Prostate gland (tissue), 2 donors: ENCODE measurements at regions not wholly inside any gene's neighbourhood (a gene's known extent, or its start where the extent isn't known, plus 50 kb on each side); places are given as distances from the start of the nearest gene placed in this dataset.
"Not testable (repeated sequence)": the region's sequence is repeated elsewhere in the genome, so short reads cannot be mapped to it uniquely, and the experiment has no call there.

ENCODE experiments used
- DNase-seq: peaks from one replicate; pipeline ENCODE4 v3.0.0-alpha.2; 2019; ENCODE audit warnings: low spot score
- H3K27ac ChIP-seq, 2 donors: fragments of 200-600 bp; sonication (generic); 2 replicates each; pipeline ENCODE4 v1.5.1; 2017 to 2019
- H3K27me3 ChIP-seq: fragments of 200-600 bp; sonication (generic); replicated peaks from 2 replicates; pipeline ENCODE4 v1.5.1; 2019; ENCODE audit not compliant: insufficient read depth
- H3K36me3 ChIP-seq, 2 donors: fragments of 200-600 bp; sonication (generic); 1 replicate in 1 of 2; 2 replicates in 1 of 2; pipeline versions ENCODE4 v1.5.1 to v1.8.1; 2017 to 2019
- H3K4me1 ChIP-seq: fragments of 200-600 bp; sonication (generic); replicated peaks from 2 replicates; pipeline ENCODE4 v1.5.1; 2019
- H3K4me3 ChIP-seq, 2 donors: fragments of 200-600 bp; sonication (generic); 2 replicates each; pipeline ENCODE4 v1.5.1; 2017 to 2019
- H3K9me3 ChIP-seq: fragments of 200-600 bp; sonication (generic); 2 replicates; pipeline ENCODE4 v1.5.1; 2017
- POLR2A ChIP-seq: fragments of 450-650 bp; IDR thresholded peaks from one replicate; pipeline ENCODE4 v1.6.1; 2016; ENCODE audit warnings: antibody characterized with exemption, mild to moderate bottlenecking
- POLR2AphosphoS5 ChIP-seq: sonication (generic); formaldehyde crosslinking; IDR thresholded peaks from one replicate; pipeline ENCODE4 v1.6.1; 2017; ENCODE audit warnings: antibody characterized with exemption
- WGBS: methylation state at CpG from one replicate; pipeline ENCODE4 v1.1.5; 2018; 5-methylcytosine and 5-hydroxymethylcytosine counted together
- intact Hi-C: fragments of 100-400 bp; cut with DNase I; formaldehyde crosslinking; loops from one replicate; pipeline ENCODE4 v1.14.2; 2022
- TF ChIP-seq, protein P1 (sequence below), 4 experiments: fragments of 200-600 bp in 2 of 4; fragments of 450-650 bp in 2 of 4; sonication (generic) in 2 of 4; IDR thresholded peaks; 1 replicate in 3 of 4; 2 replicates in 1 of 4; pipeline ENCODE4 v1.5.1; 2016 to 2019; ENCODE audit warnings: antibody characterized with exemption in 4 of 4, mild to moderate bottlenecking in 2 of 4, moderate library complexity in 2 of 4

DNA sequence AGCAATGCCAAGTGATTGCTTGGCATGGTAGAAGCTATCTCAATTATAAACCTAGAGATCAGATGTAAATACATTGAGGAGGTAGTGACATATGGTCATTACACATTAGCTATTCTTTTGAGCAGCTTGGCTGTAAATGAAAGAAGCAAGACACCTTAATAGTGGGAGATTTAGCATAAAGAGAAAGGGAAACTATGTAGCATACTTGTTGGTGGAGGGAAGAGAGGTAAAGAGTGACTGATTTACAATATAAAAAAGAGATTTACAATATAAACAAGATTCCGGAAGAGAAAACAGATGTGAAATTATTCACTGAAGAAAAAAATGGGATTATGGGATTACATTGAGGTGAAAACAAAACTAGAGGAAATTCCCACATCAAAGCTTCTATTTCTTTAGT, 2009.6 kb downstream of the OLFM4 start:
- no peaks in the 10 kb centered on the region for H3K9me3 ChIP-seq
- H3K36me3 ChIP-seq, result no peaks in the 10 kb centered on the region
- no peak overlapping the region for H3K4me3 ChIP-seq
- no peak for DNase-seq
- H3K27me3 ChIP-seq, result no peaks in the 10 kb centered on the region
- no peak for TF ChIP-seq POLR2AphosphoS5
- TF ChIP-seq, protein P1, sequence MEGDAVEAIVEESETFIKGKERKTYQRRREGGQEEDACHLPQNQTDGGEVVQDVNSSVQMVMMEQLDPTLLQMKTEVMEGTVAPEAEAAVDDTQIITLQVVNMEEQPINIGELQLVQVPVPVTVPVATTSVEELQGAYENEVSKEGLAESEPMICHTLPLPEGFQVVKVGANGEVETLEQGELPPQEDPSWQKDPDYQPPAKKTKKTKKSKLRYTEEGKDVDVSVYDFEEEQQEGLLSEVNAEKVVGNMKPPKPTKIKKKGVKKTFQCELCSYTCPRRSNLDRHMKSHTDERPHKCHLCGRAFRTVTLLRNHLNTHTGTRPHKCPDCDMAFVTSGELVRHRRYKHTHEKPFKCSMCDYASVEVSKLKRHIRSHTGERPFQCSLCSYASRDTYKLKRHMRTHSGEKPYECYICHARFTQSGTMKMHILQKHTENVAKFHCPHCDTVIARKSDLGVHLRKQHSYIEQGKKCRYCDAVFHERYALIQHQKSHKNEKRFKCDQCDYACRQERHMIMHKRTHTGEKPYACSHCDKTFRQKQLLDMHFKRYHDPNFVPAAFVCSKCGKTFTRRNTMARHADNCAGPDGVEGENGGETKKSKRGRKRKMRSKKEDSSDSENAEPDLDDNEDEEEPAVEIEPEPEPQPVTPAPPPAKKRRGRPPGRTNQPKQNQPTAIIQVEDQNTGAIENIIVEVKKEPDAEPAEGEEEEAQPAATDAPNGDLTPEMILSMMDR (IDR thresholded peaks at IDR 0.05), result no peak
- TF ChIP-seq POLR2A, result no peak
- no peak overlapping the region for H3K27ac ChIP-seq
- intact Hi-C loops, result no loop called here
- no peaks in the 10 kb centered on the region for H3K4me1 ChIP-seq
- 26% methylated on average over 1 of the region's 1 CpG for WGBS

DNA sequence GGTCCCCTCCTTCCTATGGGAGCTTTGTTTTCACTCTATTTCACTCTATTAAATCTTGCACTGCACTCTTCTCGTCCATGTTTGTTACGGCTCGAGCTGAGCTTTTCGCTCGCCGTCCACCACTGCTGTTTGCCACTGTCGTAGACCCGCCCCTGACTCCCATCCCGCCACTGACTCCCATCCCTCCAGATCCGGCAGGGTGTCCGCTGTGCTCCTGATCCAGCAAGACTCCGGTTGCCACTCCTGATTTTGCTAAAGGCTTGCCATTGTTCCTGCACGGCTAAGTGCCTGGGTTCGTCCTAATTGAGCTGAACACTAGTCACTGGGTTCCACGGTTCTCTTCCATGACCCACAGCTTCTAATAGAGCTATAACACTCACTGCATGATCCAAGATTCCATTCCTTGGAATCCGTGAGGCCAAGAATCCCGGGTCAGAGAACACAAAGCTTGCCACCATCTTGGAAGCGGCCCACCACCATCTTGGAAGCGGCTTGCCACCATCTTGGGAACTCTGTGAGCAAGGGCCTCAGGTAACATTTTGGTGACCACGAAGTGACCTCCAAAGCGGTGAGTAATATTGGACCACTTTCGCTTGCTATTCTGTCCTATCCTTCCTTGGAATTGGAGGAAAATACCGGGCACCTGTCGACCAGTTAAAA, 2025.4 kb downstream of the OLFM4 start:
- H3K27ac ChIP-seq, H3K4me1 ChIP-seq, H3K36me3 ChIP-seq, H3K27me3 ChIP-seq, intact Hi-C loops, H3K4me3 ChIP-seq, H3K9me3 ChIP-seq, DNase-seq: not testable (repeated sequence)
- WGBS, result 93% methylated on average over 24 of the region's 24 CpGs

DNA sequence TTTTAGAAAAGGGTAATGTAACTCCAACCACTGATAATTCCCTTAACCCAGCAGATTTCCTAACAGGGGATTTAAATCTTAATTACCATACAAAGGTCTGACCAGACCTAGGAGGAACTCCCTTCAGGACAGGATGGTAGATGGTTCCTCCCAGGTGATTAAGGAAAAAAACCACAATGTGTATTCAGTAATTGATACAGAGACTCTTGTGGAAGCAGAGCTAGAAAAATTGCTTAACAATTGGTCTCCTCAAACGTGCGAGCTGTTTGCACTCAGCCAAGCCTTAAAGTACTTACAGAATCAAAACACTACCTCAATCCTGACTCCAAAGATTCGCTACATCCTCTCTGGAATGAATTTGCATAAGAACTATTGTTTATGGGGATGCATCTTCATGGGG, 2027.1 kb downstream of the OLFM4 start:
- intact Hi-C loops, H3K4me1 ChIP-seq: not testable (repeated sequence)
- 77% methylated on average over 3 of the region's 3 CpGs for WGBS

DNA sequence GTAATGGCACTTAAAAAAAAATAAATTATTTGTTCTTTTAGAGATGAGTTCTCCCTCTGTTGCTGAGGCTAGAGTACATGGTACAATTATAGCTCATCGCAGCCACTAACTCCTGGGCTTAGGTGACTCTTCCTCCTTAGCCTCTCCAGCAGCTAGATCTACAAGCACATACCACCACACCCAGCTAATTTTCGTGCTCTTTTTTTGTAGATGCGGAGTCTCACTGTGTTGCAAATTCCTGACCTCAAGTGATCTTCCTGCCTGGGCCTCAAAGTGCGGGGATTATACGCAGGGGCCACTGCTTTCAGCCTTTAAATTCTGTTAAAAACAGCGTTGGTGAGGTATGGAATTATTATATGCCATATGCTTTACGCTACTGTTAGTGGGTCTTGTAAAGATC, 2034.0 kb downstream of the OLFM4 start:
- no peak for DNase-seq
- TF ChIP-seq POLR2A, result no peak
- H3K27ac ChIP-seq, result no peak overlapping the region
- no peaks in the 10 kb centered on the region for H3K4me1 ChIP-seq
- no peaks in the 10 kb centered on the region for H3K9me3 ChIP-seq
- 82% methylated on average over 7 of the region's 7 CpGs for WGBS
- H3K27me3 ChIP-seq, result no peaks in the 10 kb centered on the region
- intact Hi-C loops, result no loop called here
- no peak overlapping the region for H3K4me3 ChIP-seq
- no peaks in the 10 kb centered on the region for H3K36me3 ChIP-seq

More for the DNA sequence above, 2027.1 kb downstream of the OLFM4 start:
- H3K27ac ChIP-seq, H3K4me3 ChIP-seq, H3K36me3 ChIP-seq, DNase-seq, H3K27me3 ChIP-seq, H3K9me3 ChIP-seq: not testable (repeated sequence)

DNA sequence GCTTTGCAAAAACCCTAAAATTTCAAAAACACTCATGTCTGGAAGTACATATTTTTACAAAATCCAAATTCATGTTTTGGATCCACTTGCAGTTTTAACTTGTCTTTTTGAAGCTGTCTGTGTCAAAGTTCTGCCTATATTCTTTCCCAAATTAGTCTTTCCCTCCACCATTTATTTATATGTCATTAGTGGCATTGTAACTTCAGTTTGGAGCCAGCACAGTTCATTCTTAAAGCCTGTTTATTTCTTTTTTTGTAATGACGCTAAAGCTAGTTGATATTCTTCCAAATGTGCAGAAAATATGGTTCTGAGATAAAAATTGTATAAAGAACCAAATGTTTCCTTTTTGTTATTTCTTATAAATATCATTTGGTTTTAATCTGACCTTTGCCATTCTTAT, 2039.3 kb downstream of the OLFM4 start:
- intact Hi-C loops, result no loop called here
- no peaks in the 10 kb centered on the region for H3K4me1 ChIP-seq
- DNase-seq, result no peak
- no peaks in the 10 kb centered on the region for H3K27me3 ChIP-seq
- H3K27ac ChIP-seq, result no peak overlapping the region
- no peak overlapping the region for H3K4me3 ChIP-seq
- 68% methylated on average over 1 of the region's 1 CpG for WGBS
- no peak for TF ChIP-seq POLR2A
- TF ChIP-seq, protein P1 (IDR thresholded peaks at IDR 0.05), result no peak
- TF ChIP-seq POLR2AphosphoS5, result no peak
- no peaks in the 10 kb centered on the region for H3K9me3 ChIP-seq
- H3K36me3 ChIP-seq, result no peaks in the 10 kb centered on the region

DNA sequence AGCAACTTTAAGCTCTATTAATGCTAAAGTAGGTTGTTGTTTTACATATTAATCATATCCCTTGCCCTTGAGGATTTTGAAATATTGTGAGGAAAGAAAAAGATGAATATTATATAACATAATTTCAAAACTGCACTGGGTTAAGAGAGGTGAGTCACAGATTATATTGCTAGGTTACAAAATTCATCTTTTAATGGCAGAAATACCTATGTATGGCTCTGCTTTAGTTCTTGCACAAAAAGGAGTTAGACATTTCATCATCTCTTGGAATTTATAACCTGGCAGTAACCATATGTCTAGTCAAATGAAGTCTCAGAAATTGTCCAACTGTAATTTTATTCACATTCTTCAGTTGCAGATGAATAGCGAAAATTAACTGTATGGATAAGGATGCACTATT, 2041.1 kb downstream of the OLFM4 start:
- TF ChIP-seq POLR2A (no peak), POLR2AphosphoS5 (no peak)
- TF ChIP-seq, protein P1 (IDR thresholded peaks at IDR 0.05), result no peak
- no peak overlapping the region for H3K4me3 ChIP-seq
- no peaks in the 10 kb centered on the region for H3K36me3 ChIP-seq
- H3K4me1 ChIP-seq, result no peaks in the 10 kb centered on the region
- intact Hi-C loops, result no loop called here
- H3K9me3 ChIP-seq, result no peaks in the 10 kb centered on the region
- no peak for DNase-seq
- 89% methylated on average over 1 of the region's 1 CpG for WGBS
- H3K27ac ChIP-seq, result no peak overlapping the region
- H3K27me3 ChIP-seq, result no peaks in the 10 kb centered on the region
